ENCODE measurements at regions not wholly inside any gene's neighbourhood (a gene's known extent, or its start where the extent isn't known, plus 50 kb on each side); places are given as distances from the start of the nearest gene placed in this dataset.

GRCh38 chr18:38047820-38048219, 482.2 kb upstream of the CELF4 start:
- no peaks in the 10 kb centered on the region for H3K79me2 ChIP-seq (ENCODE audit: insufficient read depth, low read length)
- H3K36me3 ChIP-seq (ENCODE audit: low read length), result no peaks in the 10 kb centered on the region
- H3K27me3 ChIP-seq (ENCODE audit: low read length), result no peaks in the 10 kb centered on the region
- no peak overlapping the region for H3K4me3 ChIP-seq (ENCODE audit: insufficient read depth, low read length, poor library complexity, severe bottlenecking)
- H4K20me1 ChIP-seq (ENCODE audit: low read depth, low read length), result no peaks in the 10 kb centered on the region
- no peak overlapping the region for H2AFZ ChIP-seq (ENCODE audit: low read depth, low read length, severe bottlenecking)
- peaks cover 7% of the 10 kb centered on the region; the same call in 1 of the 2 replicates for H3K9me3 ChIP-seq (ENCODE audit: insufficient read depth, low read length)
- H3F3A ChIP-seq (ENCODE audit: insufficient read depth), result no peaks in the 10 kb centered on the region
- TF ChIP-seq EZH2phosphoT487 (conservative IDR thresholded peaks at IDR 0.05; ENCODE audit: low read length), result no peak
- TF ChIP-seq, protein P1, sequence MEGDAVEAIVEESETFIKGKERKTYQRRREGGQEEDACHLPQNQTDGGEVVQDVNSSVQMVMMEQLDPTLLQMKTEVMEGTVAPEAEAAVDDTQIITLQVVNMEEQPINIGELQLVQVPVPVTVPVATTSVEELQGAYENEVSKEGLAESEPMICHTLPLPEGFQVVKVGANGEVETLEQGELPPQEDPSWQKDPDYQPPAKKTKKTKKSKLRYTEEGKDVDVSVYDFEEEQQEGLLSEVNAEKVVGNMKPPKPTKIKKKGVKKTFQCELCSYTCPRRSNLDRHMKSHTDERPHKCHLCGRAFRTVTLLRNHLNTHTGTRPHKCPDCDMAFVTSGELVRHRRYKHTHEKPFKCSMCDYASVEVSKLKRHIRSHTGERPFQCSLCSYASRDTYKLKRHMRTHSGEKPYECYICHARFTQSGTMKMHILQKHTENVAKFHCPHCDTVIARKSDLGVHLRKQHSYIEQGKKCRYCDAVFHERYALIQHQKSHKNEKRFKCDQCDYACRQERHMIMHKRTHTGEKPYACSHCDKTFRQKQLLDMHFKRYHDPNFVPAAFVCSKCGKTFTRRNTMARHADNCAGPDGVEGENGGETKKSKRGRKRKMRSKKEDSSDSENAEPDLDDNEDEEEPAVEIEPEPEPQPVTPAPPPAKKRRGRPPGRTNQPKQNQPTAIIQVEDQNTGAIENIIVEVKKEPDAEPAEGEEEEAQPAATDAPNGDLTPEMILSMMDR (IDR thresholded peaks at IDR 0.05; ENCODE audit: insufficient read depth, low read length, poor library complexity, severe bottlenecking), result no peak
- no peak overlapping the region for H3K27ac ChIP-seq (ENCODE audit: low read depth, low read length)
- H3K9me2 ChIP-seq (replicated peaks; ENCODE audit: insufficient read depth, low read length), result no peaks in the 10 kb centered on the region
- no peak overlapping the region for H3K9ac ChIP-seq (ENCODE audit: low read length)
- no peak overlapping the region for H3K4me2 ChIP-seq (ENCODE audit: low read depth, low read length, poor library complexity, severe bottlenecking)

- no peaks in the 10 kb centered on the region for H3K36me3 ChIP-seq (ENCODE audit: low read length)
- TF ChIP-seq, protein P1 (IDR thresholded peaks at IDR 0.05; ENCODE audit: insufficient read depth, low read length, poor library complexity, severe bottlenecking), result no peak
- no peak for TF ChIP-seq EZH2phosphoT487 (conservative IDR thresholded peaks at IDR 0.05; ENCODE audit: low read length)
These were observed 481.1 kb upstream of the CELF4 start for GRCh38 chr18:38046651-38047050.

DNA sequence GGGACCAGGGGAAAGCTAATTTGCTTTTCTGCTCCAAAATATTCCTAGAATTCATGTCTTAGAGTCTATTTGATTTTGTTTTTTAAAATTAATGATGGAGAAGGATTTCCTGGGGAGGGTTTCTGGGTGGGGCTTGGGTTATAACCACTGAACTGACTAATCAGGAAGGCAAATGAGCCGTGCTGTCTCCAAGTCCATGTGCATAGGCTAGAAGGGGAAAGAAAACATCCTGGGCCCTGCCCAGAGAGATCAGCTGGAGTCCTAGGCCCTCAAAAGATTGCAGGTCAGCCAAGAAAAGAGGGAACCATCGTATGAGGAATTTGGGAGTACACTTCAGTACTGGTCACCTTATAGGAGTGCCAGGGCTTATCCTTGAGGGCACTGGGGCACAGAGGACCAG, 480.2 kb upstream of the CELF4 start:
- Histone ChIP-seq H3K36me3 (ENCODE audit: low read length) (no peaks in the 10 kb centered on the region), H3K9me2 (replicated peaks; ENCODE audit: insufficient read depth, low read length) (no peaks in the 10 kb centered on the region), H3K9me3 (ENCODE audit: insufficient read depth, low read length) (peaks cover 1% of the 10 kb centered on the region; the same call in 1 of the 2 replicates), H3K4me2 (ENCODE audit: low read depth, low read length, poor library complexity, severe bottlenecking) (no peak overlapping the region), H2AFZ (ENCODE audit: low read depth, low read length, severe bottlenecking) (no peak overlapping the region), H3K4me3 (ENCODE audit: insufficient read depth, low read length, poor library complexity, severe bottlenecking) (no peak overlapping the region), H3K27me3 (ENCODE audit: low read length) (no peaks in the 10 kb centered on the region), H3K79me2 (ENCODE audit: insufficient read depth, low read length) (no peaks in the 10 kb centered on the region), H4K20me1 (ENCODE audit: low read depth, low read length) (no peaks in the 10 kb centered on the region), H3F3A (ENCODE audit: insufficient read depth) (no peaks in the 10 kb centered on the region), H3K9ac (ENCODE audit: low read length) (no peak overlapping the region), H3K27ac (ENCODE audit: low read depth, low read length) (no peak overlapping the region)
- TF ChIP-seq, protein P1 (IDR thresholded peaks at IDR 0.05; ENCODE audit: insufficient read depth, low read length, poor library complexity, severe bottlenecking), result no peak
- TF ChIP-seq EZH2phosphoT487 (conservative IDR thresholded peaks at IDR 0.05; ENCODE audit: low read length), result no peak

More at GRCh38 chr18:38046651-38047050, 481.1 kb upstream of the CELF4 start:
- no peaks in the 10 kb centered on the region for H3K79me2 ChIP-seq (ENCODE audit: insufficient read depth, low read length)
- H3K9me3 ChIP-seq (ENCODE audit: insufficient read depth, low read length), result peaks cover 7% of the 10 kb centered on the region; the same call in 1 of the 2 replicates
- H3K4me2 ChIP-seq (ENCODE audit: low read depth, low read length, poor library complexity, severe bottlenecking), result no peak overlapping the region
- no peaks in the 10 kb centered on the region for H3K27me3 ChIP-seq (ENCODE audit: low read length)
- H4K20me1 ChIP-seq (ENCODE audit: low read depth, low read length), result no peaks in the 10 kb centered on the region
- H3K27ac ChIP-seq (ENCODE audit: low read depth, low read length), result no peak overlapping the region
- H2AFZ ChIP-seq (ENCODE audit: low read depth, low read length, severe bottlenecking), result no peak overlapping the region
- H3K9ac ChIP-seq (ENCODE audit: low read length), result no peak overlapping the region
- no peaks in the 10 kb centered on the region for H3K9me2 ChIP-seq (replicated peaks; ENCODE audit: insufficient read depth, low read length)
- H3K4me3 ChIP-seq (ENCODE audit: insufficient read depth, low read length, poor library complexity, severe bottlenecking), result no peak overlapping the region
- H3F3A ChIP-seq (ENCODE audit: insufficient read depth), result no peaks in the 10 kb centered on the region

Data from SU-DHL-6 (cell line).